SU-DHL-6 (cell line): ENCODE measurements at regions not wholly inside any gene's neighbourhood (a gene's known extent, or its start where the extent isn't known, plus 50 kb on each side); places are given as distances from the start of the nearest gene placed in this dataset.
"Not testable (repeated sequence)": the region's sequence is repeated elsewhere in the genome, so short reads cannot be mapped to it uniquely, and the experiment has no call there.

ENCODE experiments used
- H2AFZ ChIP-seq: fragments of 200-600 bp; sonication (generic); 2 replicates; pipeline ENCODE4 v1.6.1; 2014; ENCODE audit warnings: low read depth, mild to moderate bottlenecking, moderate library complexity, mixed read lengths, antibody characterized with exemption, low read length; ENCODE audit not compliant: severe bottlenecking
- H3F3A ChIP-seq: fragments of 200-600 bp; shearing (Covaris generic); 2 replicates; pipeline ENCODE4 v1.6.0; 2016; ENCODE audit warnings: antibody characterized with exemption, mild to moderate bottlenecking; ENCODE audit not compliant: insufficient read depth
- H3K27ac ChIP-seq: fragments of 200-600 bp; sonication (generic); 2 replicates; pipeline ENCODE4 v1.5.1; 2016; ENCODE audit warnings: low read depth, mild to moderate bottlenecking, low read length, moderate library complexity, mixed read lengths
- H3K27me3 ChIP-seq: fragments of 200-600 bp; sonication (generic), shearing (Covaris generic); 2 replicates; pipeline ENCODE4 v1.6.0; 2014; ENCODE audit warnings: mild to moderate bottlenecking, low read length
- H3K36me3 ChIP-seq: fragments of 200-600 bp; sonication (generic); 2 replicates; pipeline ENCODE4 v1.6.1; 2014; ENCODE audit warnings: mild to moderate bottlenecking, low read length, mixed read lengths
- H3K4me2 ChIP-seq: fragments of 300-600, 200-600 bp; shearing (Covaris generic), sonication (generic); 2 replicates; pipeline ENCODE4 v1.6.0; 2014; ENCODE audit warnings: low read length, low read depth, mild to moderate bottlenecking; ENCODE audit not compliant: poor library complexity, severe bottlenecking
- H3K4me3 ChIP-seq: fragments of 200-600 bp; sonication (generic); 2 replicates; pipeline ENCODE4 v1.5.1; 2014; ENCODE audit warnings: antibody characterized with exemption, low read length, mild to moderate bottlenecking, mixed read lengths; ENCODE audit not compliant: insufficient read depth, poor library complexity, severe bottlenecking
- H3K79me2 ChIP-seq: fragments of 200-600 bp; sonication (generic); 2 replicates; pipeline ENCODE4 v1.6.1; 2014; ENCODE audit warnings: mild to moderate bottlenecking, low read length, moderate library complexity; ENCODE audit not compliant: insufficient read depth
- H3K9ac ChIP-seq: fragments of 200-600 bp; sonication (generic); 2 replicates; pipeline ENCODE4 v1.7.0; 2014; ENCODE audit warnings: mild to moderate bottlenecking, low read length
- H3K9me2 ChIP-seq: fragments of 200-600 bp; sonication (generic); replicated peaks from 2 replicates; pipeline ENCODE4 v1.6.1; 2014; ENCODE audit warnings: low read length; ENCODE audit not compliant: insufficient read depth
- H3K9me3 ChIP-seq: fragments of 200-600 bp; sonication (generic); 2 replicates; pipeline ENCODE4 v1.6.1; 2014; ENCODE audit warnings: low read length, mixed read lengths; ENCODE audit not compliant: insufficient read depth
- H4K20me1 ChIP-seq: fragments of 200-600 bp; sonication (generic); 2 replicates; pipeline ENCODE4 v1.6.1; 2014; ENCODE audit warnings: low read depth, mild to moderate bottlenecking, antibody characterized with exemption, low read length, moderate library complexity, mixed read lengths
- EZH2phosphoT487 ChIP-seq: fragments of 200-600 bp; sonication (generic), shearing (Covaris generic); conservative IDR thresholded peaks from 2 replicates; pipeline ENCODE4 v1.6.1; 2018; ENCODE audit warnings: mild to moderate bottlenecking, antibody characterized with exemption, low read length, moderate library complexity, mixed read lengths
- TF ChIP-seq, protein P1 (sequence below): fragments of 200-600 bp; sonication (generic); IDR thresholded peaks from one replicate; pipeline ENCODE4 v1.5.1; 2017; ENCODE audit warnings: antibody characterized with exemption, mild to moderate bottlenecking, low read length, moderate library complexity; ENCODE audit not compliant: insufficient read depth, poor library complexity, severe bottlenecking

- H3K79me2 ChIP-seq: no peaks in the 10 kb centered on the region
- H4K20me1 ChIP-seq: no peaks in the 10 kb centered on the region
- TF ChIP-seq, protein P1, sequence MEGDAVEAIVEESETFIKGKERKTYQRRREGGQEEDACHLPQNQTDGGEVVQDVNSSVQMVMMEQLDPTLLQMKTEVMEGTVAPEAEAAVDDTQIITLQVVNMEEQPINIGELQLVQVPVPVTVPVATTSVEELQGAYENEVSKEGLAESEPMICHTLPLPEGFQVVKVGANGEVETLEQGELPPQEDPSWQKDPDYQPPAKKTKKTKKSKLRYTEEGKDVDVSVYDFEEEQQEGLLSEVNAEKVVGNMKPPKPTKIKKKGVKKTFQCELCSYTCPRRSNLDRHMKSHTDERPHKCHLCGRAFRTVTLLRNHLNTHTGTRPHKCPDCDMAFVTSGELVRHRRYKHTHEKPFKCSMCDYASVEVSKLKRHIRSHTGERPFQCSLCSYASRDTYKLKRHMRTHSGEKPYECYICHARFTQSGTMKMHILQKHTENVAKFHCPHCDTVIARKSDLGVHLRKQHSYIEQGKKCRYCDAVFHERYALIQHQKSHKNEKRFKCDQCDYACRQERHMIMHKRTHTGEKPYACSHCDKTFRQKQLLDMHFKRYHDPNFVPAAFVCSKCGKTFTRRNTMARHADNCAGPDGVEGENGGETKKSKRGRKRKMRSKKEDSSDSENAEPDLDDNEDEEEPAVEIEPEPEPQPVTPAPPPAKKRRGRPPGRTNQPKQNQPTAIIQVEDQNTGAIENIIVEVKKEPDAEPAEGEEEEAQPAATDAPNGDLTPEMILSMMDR: no peak
- no peak for TF ChIP-seq EZH2phosphoT487
- H3K27me3 ChIP-seq: no peaks in the 10 kb centered on the region
- no peaks in the 10 kb centered on the region for H3K9me2 ChIP-seq
- no peak overlapping the region for H3K4me3 ChIP-seq
- no peaks in the 10 kb centered on the region for H3F3A ChIP-seq
- H3K4me2 ChIP-seq: no peak overlapping the region
- no peaks in the 10 kb centered on the region for H3K36me3 ChIP-seq
- H3K27ac ChIP-seq: no peak overlapping the region
- H2AFZ ChIP-seq: no peak overlapping the region
- no peaks in the 10 kb centered on the region for H3K9me3 ChIP-seq
- no peak overlapping the region for H3K9ac ChIP-seq
These were observed 746.4 kb downstream of the SLC4A3 start for GRCh38 chr2:220373878-220374277.

DNA sequence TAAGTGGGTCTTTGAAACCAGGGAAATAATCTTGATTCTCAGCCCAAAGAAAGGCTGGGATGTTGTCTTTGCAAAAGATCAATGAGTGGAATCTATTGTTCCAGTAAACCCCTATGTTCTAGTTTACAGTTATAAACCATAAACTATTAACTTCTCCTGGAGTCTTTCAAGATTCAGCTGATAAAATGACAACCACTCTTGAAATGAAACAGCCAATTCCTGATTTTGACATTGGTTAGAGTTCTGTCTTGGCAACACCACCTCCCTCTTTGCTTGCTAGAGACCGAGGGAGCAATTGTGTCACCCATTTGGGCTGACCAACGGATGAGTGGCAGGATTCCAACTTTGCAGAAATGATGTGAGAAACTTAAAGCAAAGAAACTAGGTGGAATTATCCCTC, 746.9 kb downstream of the SLC4A3 start:
- Histone ChIP-seq H3K9me2 (no peaks in the 10 kb centered on the region), H3F3A (no peaks in the 10 kb centered on the region), H2AFZ (no peak overlapping the region), H3K9me3 (no peaks in the 10 kb centered on the region), H3K27me3 (no peaks in the 10 kb centered on the region), H3K4me2 (no peak overlapping the region), H3K4me3 (no peak overlapping the region), H3K36me3 (no peaks in the 10 kb centered on the region), H3K27ac (no peak overlapping the region), H3K79me2 (no peaks in the 10 kb centered on the region), H3K9ac (no peak overlapping the region), H4K20me1 (no peaks in the 10 kb centered on the region)
- TF ChIP-seq EZH2phosphoT487: no peak
- TF ChIP-seq, protein P1: no peak

GRCh38 chr2:220377482-220378155, 750.2 kb downstream of the SLC4A3 start:
- Histone ChIP-seq H2AFZ (no peak overlapping the region), H3K27me3 (no peaks in the 10 kb centered on the region), H3K79me2 (no peaks in the 10 kb centered on the region), H3K9me3 (no peaks in the 10 kb centered on the region), H3K27ac (no peak overlapping the region), H4K20me1 (no peaks in the 10 kb centered on the region), H3K4me2 (no peak overlapping the region), H3K9me2 (no peaks in the 10 kb centered on the region), H3K36me3 (no peaks in the 10 kb centered on the region), H3F3A (no peaks in the 10 kb centered on the region), H3K4me3 (no peak overlapping the region), H3K9ac (no peak overlapping the region)
- TF ChIP-seq EZH2phosphoT487: no peak
- TF ChIP-seq, protein P1: no peak

GRCh38 chr2:220387758-220388157, 760.3 kb downstream of the SLC4A3 start:
- H3K27me3 ChIP-seq, H4K20me1 ChIP-seq, H3K4me2 ChIP-seq, H3F3A ChIP-seq, H3K27ac ChIP-seq, H3K9me3 ChIP-seq, H2AFZ ChIP-seq, H3K9ac ChIP-seq, H3K9me2 ChIP-seq, H3K4me3 ChIP-seq, H3K79me2 ChIP-seq, H3K36me3 ChIP-seq: not testable (repeated sequence)
